Uterus (tissue), 2 donors: ENCODE measurements at regions not wholly inside any gene's neighbourhood (a gene's known extent, or its start where the extent isn't known, plus 50 kb on each side); places are given as distances from the start of the nearest gene placed in this dataset.

ENCODE experiments used
- CTCF ChIP-seq, 4 experiments: fragments of 200-600 bp in 2 of 4; fragments of 450-650 bp in 2 of 4; sonication (generic) in 2 of 4; IDR thresholded peaks; one replicate each; pipeline ENCODE4 v1.5.1; 2016 to 2019; ENCODE audit warnings: antibody characterized with exemption in 4 of 4, mild to moderate bottlenecking in 2 of 4, moderate library complexity in 1 of 4
- POLR2A ChIP-seq, 2 donors: fragments of 450-650 bp; IDR thresholded peaks; one replicate each; pipeline ENCODE4 v1.6.1; 2016; ENCODE audit warnings: antibody characterized with exemption in 2 of 2, mild to moderate bottlenecking in 1 of 2, moderate library complexity in 1 of 2

- TF ChIP-seq CTCF (IDR thresholded peaks at IDR 0.05) (no peak), POLR2A (IDR thresholded peaks at IDR 0.05) (no peak)
These were observed 2222.7 kb upstream of the WWC1 start for GRCh38 chr5:166068547-166069335.
